D721Med (cell line): ENCODE measurements at regions not wholly inside any gene's neighbourhood (a gene's known extent, or its start where the extent isn't known, plus 50 kb on each side); places are given as distances from the start of the nearest gene placed in this dataset.
A peak's percentile ranks its signal among the peaks of the same experiment; 100 is the strongest.

Source experiments
- DNase-seq: peaks from one replicate; pipeline ENCODE4 v3.0.0; 2011; ENCODE audit warnings: low spot score; ENCODE audit not compliant: insufficient read length
- FAIRE-seq: peaks from 2 replicates; lab custom pipeline; 2011; peaks lifted over from hg19 to GRCh38; lab: Jason Lieb, UNC
- CTCF ChIP-seq: IDR thresholded peaks from 2 replicates; pipeline ENCODE4 v1.5.1; 2012; ENCODE audit warnings: mild to moderate bottlenecking, control low read depth; ENCODE audit not compliant: insufficient read depth; ENCODE audit errors: missing control alignments

- no peak for FAIRE-seq
- no peak for TF ChIP-seq CTCF
- DNase-seq, result no peak
Observed at GRCh38 chr3:20516311-20516710, 330.3 kb upstream of the SGO1 start.

GRCh38 chr3:20515834-20516233 is 329.8 kb upstream of the SGO1 start:
- DNase-seq, result no peak
- no peak for TF ChIP-seq CTCF
- no peak for FAIRE-seq

- TF ChIP-seq CTCF, result peak; percentile 96
- FAIRE-seq, result peak; percentile 51
- DNase-seq, result no peak
Observed at GRCh38 chr3:20511863-20512505, 326.0 kb upstream of the SGO1 start.

GRCh38 chr3:20510396-20510795 is 324.4 kb upstream of the SGO1 start:
- no peak for DNase-seq
- no peak for TF ChIP-seq CTCF
- no peak for FAIRE-seq

- no peak for TF ChIP-seq CTCF
- FAIRE-seq, result no peak
- no peak for DNase-seq
Observed at GRCh38 chr3:20503394-20504082, 317.5 kb upstream of the SGO1 start.

- no peak for FAIRE-seq
- DNase-seq, result no peak
- TF ChIP-seq CTCF, result no peak
Observed at GRCh38 chr3:20490996-20491395, 305.0 kb upstream of the SGO1 start.

- FAIRE-seq (no peak), DNase-seq (no peak)
- TF ChIP-seq CTCF, result no peak
Observed at GRCh38 chr3:20488151-20488550, 302.1 kb upstream of the SGO1 start.
